GM21360 (cell line): ENCODE measurements at regions not wholly inside any gene's neighbourhood (a gene's known extent, or its start where the extent isn't known, plus 50 kb on each side); places are given as distances from the start of the nearest gene placed in this dataset.
"Not testable (repeated sequence)": the region's sequence is repeated elsewhere in the genome, so short reads cannot be mapped to it uniquely, and the experiment has no call there.

ENCODE experiments used
- ATAC-seq: cut with Tn5 transposase; IDR thresholded peaks from one replicate; pipeline ENCODE4 v1.9.1; 2021; ENCODE audit warnings: mild to moderate bottlenecking, moderate library complexity; ENCODE audit not compliant: unreplicated experiment

GRCh38 chr11:112670806-112671570 lies 290.2 kb upstream of the NCAM1 start:
- ATAC-seq, result no peak

- not testable (repeated sequence) for ATAC-seq
Measured at GRCh38 chr11:112673401-112673800, 287.8 kb upstream of the NCAM1 start.

GRCh38 chr11:112685111-112685510 lies 276.1 kb upstream of the NCAM1 start:
- no peak for ATAC-seq

GRCh38 chr11:112689851-112690250 lies 271.4 kb upstream of the NCAM1 start:
- no peak for ATAC-seq

GRCh38 chr11:112693781-112694180 lies 267.4 kb upstream of the NCAM1 start:
- ATAC-seq, result no peak

- ATAC-seq, result no peak
Measured at GRCh38 chr11:112694245-112694644, 267.0 kb upstream of the NCAM1 start.

GRCh38 chr11:112694813-112695212 lies 266.4 kb upstream of the NCAM1 start:
- no peak for ATAC-seq

- no peak for ATAC-seq
Measured at GRCh38 chr11:112697391-112698178, 263.6 kb upstream of the NCAM1 start.

- ATAC-seq, result no peak
Measured at GRCh38 chr11:112705148-112705547, 256.1 kb upstream of the NCAM1 start.

GRCh38 chr11:112706863-112707262 lies 254.4 kb upstream of the NCAM1 start:
- no peak for ATAC-seq

GRCh38 chr11:112714340-112714739 lies 246.9 kb upstream of the NCAM1 start:
- not testable (repeated sequence) for ATAC-seq

GRCh38 chr11:112715056-112715455 lies 246.2 kb upstream of the NCAM1 start:
- ATAC-seq, result no peak

GRCh38 chr11:112718483-112718882 lies 242.7 kb upstream of the NCAM1 start:
- no peak for ATAC-seq

- ATAC-seq, result no peak
Measured at GRCh38 chr11:112719736-112720525, 241.3 kb upstream of the NCAM1 start.

GRCh38 chr11:112722148-112722547 lies 239.1 kb upstream of the NCAM1 start:
- no peak for ATAC-seq

- ATAC-seq, result no peak
Measured at GRCh38 chr11:112722876-112723275, 238.3 kb upstream of the NCAM1 start.

- no peak for ATAC-seq
Measured at GRCh38 chr11:112723676-112724495, 237.3 kb upstream of the NCAM1 start.

- no peak for ATAC-seq
Measured at GRCh38 chr11:112724496-112724790, 236.8 kb upstream of the NCAM1 start.

GRCh38 chr11:112725636-112726035 lies 235.6 kb upstream of the NCAM1 start:
- ATAC-seq, result no peak

- ATAC-seq, result no peak
Measured at GRCh38 chr11:112727341-112727841, 233.8 kb upstream of the NCAM1 start.

- no peak for ATAC-seq
Measured at GRCh38 chr11:112728288-112728687, 232.9 kb upstream of the NCAM1 start.
